ENCODE measurements at regions not wholly inside any gene's neighbourhood (a gene's known extent, or its start where the extent isn't known, plus 50 kb on each side); places are given as distances from the start of the nearest gene placed in this dataset.

DNA sequence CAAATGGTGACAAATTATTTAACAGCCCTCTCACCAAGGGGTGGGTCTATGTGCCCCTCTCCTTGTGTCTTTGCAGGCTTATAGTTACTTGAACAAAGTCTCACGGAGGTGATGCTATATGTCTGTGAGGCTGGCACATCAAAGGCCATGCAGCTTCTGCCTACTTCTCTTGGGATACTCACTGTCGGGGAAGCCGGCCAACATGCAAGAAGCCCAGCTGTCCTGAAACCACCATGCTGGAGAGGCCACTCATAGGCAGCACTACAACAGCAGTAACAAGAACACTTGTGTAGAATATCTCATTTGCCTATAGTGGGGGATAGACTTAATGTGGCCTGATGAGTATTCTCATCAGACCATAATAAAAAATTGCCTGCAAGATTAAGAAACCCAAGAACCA, 233.7 kb upstream of the NCKAP5 start:
- TF ChIP-seq, protein P1, sequence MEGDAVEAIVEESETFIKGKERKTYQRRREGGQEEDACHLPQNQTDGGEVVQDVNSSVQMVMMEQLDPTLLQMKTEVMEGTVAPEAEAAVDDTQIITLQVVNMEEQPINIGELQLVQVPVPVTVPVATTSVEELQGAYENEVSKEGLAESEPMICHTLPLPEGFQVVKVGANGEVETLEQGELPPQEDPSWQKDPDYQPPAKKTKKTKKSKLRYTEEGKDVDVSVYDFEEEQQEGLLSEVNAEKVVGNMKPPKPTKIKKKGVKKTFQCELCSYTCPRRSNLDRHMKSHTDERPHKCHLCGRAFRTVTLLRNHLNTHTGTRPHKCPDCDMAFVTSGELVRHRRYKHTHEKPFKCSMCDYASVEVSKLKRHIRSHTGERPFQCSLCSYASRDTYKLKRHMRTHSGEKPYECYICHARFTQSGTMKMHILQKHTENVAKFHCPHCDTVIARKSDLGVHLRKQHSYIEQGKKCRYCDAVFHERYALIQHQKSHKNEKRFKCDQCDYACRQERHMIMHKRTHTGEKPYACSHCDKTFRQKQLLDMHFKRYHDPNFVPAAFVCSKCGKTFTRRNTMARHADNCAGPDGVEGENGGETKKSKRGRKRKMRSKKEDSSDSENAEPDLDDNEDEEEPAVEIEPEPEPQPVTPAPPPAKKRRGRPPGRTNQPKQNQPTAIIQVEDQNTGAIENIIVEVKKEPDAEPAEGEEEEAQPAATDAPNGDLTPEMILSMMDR (IDR thresholded peaks at IDR 0.05; ENCODE audit: low read depth, low read length, poor library complexity, severe bottlenecking) = no peak
- no peak for TF ChIP-seq EZH2phosphoT487 (IDR thresholded peaks at IDR 0.05; ENCODE audit: borderline replicate concordance, low read length)

All from DOHH2 (cell line).